Stomach (tissue), 8 donors: ENCODE measurements at regions not wholly inside any gene's neighbourhood (a gene's known extent, or its start where the extent isn't known, plus 50 kb on each side); places are given as distances from the start of the nearest gene placed in this dataset.

Source experiments
- DNase-seq, 2 donors: peaks; one replicate each; pipeline versions ENCODE4 v3.0.0 to v3.0.0-alpha.2; 2013 to 2019
- H3K27ac ChIP-seq, 5 donors: fragments of 200-600 bp in 4 of 5; sonication (generic) in 4 of 5; one replicate each; pipeline ENCODE4 v1.5.1; 2013 to 2019; ENCODE audit warnings: mild to moderate bottlenecking in 1 of 5, moderate library complexity in 1 of 5
- H3K27me3 ChIP-seq, 3 donors: fragments of 200-600 bp; sonication (generic); one replicate each; pipeline ENCODE4 v1.5.1; 2017 to 2019; ENCODE audit warnings: mixed run types in 1 of 3
- H3K36me3 ChIP-seq, 4 donors: fragments of 200-600 bp; sonication (generic); 1 replicate in 3 of 4; 2 replicates in 1 of 4; pipeline ENCODE4 v1.5.1; 2016 to 2019
- H3K4me1 ChIP-seq, 4 donors: fragments of 200-600 bp; sonication (generic); one replicate each; pipeline ENCODE4 v1.5.1; 2016 to 2019
- H3K4me3 ChIP-seq, 4 donors: fragments of 200-600 bp; sonication (generic) in 3 of 4; one replicate each; pipeline ENCODE4 v1.5.1; 2016 to 2019; ENCODE audit warnings: mild to moderate bottlenecking in 1 of 4
- H3K9me3 ChIP-seq, 4 donors: fragments of 200-600 bp; sonication (generic); one replicate each; pipeline ENCODE4 v1.5.1; 2016 to 2019
- EP300 ChIP-seq: sonication (generic); formaldehyde crosslinking; IDR thresholded peaks from one replicate; pipeline ENCODE4 v1.6.1; 2017; ENCODE audit warnings: antibody characterized with exemption
- POLR2A ChIP-seq, 4 donors: fragments of 450-650 bp; IDR thresholded peaks; one replicate each; pipeline ENCODE4 v1.6.1; 2016; ENCODE audit warnings: antibody characterized with exemption in 4 of 4, control low read depth in 2 of 4, mild to moderate bottlenecking in 1 of 4, moderate library complexity in 1 of 4
- POLR2AphosphoS5 ChIP-seq, 3 donors: sonication (generic); formaldehyde crosslinking; IDR thresholded peaks; one replicate each; pipeline ENCODE4 v1.6.1; 2016; ENCODE audit warnings: antibody characterized with exemption in 3 of 3
- WGBS, 5 donors: extraction: QIAGEN DNeasy Blood & Tissue Kit in 3 of 5; methylation state at CpG; one replicate each; pipeline versions ENCODE4 v1.1.5 to v1.1.7; 2013 to 2018; 5-methylcytosine and 5-hydroxymethylcytosine counted together
- intact Hi-C: fragments of 100-400 bp; cut with DNase I; formaldehyde crosslinking; loops from one replicate; pipeline ENCODE4 v1.15.1; 2023; ENCODE audit warnings: low total_unique reads
- TF ChIP-seq, protein P1 (sequence below), 7 experiments: fragments of 450-650 bp in 4 of 7; fragments of 200-600 bp in 3 of 7; sonication (generic) in 3 of 7; IDR thresholded peaks; one replicate each; pipeline ENCODE4 v1.5.1; 2016 to 2019; ENCODE audit warnings: antibody characterized with exemption in 7 of 7, control low read depth in 2 of 7, mild to moderate bottlenecking in 1 of 7
- donor health status: healthy with polysubstance abuse.
- donor health status: Bipolar disorder and iron deficiency.
- donor health status: healthy.

DNA sequence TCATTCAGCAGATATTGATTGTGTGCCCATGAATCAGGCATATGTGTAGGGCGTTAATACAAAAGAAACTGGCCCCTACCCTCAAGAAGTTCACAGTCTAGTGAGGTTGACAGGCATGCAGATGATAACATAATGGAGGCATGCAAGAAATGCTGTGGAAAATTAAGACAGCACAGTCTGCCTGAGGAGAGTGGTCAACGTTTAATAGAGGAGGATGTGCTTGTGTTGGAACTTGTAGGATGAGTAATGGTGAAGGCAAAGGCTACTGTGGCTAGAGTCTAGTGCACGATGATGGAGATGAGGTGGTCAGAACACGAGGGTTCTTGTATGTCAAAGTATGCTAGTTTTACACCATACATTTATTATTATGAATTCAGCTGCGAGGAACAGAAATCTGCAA, 295.7 kb downstream of the SOX2 start:
- Histone ChIP-seq H3K36me3 (no peaks in the 10 kb centered on the region), H3K4me3 (no peak overlapping the region), H3K9me3 (no peaks in the 10 kb centered on the region), H3K4me1 (no peaks in the 10 kb centered on the region), H3K27ac (no peak overlapping the region), H3K27me3 (no peaks in the 10 kb centered on the region)
- DNase-seq: no peak
- TF ChIP-seq POLR2AphosphoS5 (IDR thresholded peaks at IDR 0.05) (no peak), EP300 (no peak)
- TF ChIP-seq, protein P1, sequence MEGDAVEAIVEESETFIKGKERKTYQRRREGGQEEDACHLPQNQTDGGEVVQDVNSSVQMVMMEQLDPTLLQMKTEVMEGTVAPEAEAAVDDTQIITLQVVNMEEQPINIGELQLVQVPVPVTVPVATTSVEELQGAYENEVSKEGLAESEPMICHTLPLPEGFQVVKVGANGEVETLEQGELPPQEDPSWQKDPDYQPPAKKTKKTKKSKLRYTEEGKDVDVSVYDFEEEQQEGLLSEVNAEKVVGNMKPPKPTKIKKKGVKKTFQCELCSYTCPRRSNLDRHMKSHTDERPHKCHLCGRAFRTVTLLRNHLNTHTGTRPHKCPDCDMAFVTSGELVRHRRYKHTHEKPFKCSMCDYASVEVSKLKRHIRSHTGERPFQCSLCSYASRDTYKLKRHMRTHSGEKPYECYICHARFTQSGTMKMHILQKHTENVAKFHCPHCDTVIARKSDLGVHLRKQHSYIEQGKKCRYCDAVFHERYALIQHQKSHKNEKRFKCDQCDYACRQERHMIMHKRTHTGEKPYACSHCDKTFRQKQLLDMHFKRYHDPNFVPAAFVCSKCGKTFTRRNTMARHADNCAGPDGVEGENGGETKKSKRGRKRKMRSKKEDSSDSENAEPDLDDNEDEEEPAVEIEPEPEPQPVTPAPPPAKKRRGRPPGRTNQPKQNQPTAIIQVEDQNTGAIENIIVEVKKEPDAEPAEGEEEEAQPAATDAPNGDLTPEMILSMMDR (IDR thresholded peaks at IDR 0.05): no peak
- WGBS, 5 donors: 80 to 89% (median 87%) methylated on average over 5 of the region's 5 CpGs
- intact Hi-C loops: no loop called here

DNA sequence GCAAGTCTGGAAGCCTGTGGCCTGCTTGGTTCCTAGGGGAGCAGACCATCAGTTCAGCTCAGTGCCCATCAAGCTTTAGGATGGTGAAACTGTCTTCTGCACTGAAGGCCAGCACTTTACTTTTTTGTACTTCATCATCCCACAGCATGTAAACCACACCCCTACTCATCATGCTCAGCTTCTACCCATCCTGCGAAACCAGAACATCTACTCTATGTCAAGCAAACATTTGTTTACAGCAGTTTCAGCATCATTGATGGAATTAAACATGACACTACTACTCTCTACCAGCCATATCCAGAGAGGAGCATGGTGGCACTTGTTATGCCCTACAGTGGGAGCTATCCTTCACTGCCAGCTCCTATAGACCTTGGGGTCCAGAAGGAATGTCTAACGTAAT, 306.6 kb downstream of the SOX2 start:
- no peak overlapping the region for H3K4me3 ChIP-seq
- no peaks in the 10 kb centered on the region for H3K9me3 ChIP-seq
- no peak for TF ChIP-seq EP300
- no peak for TF ChIP-seq POLR2A (IDR thresholded peaks at IDR 0.05)
- no peak for TF ChIP-seq POLR2AphosphoS5 (IDR thresholded peaks at IDR 0.05)
- TF ChIP-seq, protein P1 (IDR thresholded peaks at IDR 0.05): no peak
- no peaks in the 10 kb centered on the region for H3K27me3 ChIP-seq
- H3K4me1 ChIP-seq: no peaks in the 10 kb centered on the region
- 91 to 96% (median 94%) methylated on average over 2 of the region's 2 CpGs for WGBS, 5 donors
- H3K36me3 ChIP-seq: no peaks in the 10 kb centered on the region
- H3K27ac ChIP-seq: no peak overlapping the region
- no peak for DNase-seq
- intact Hi-C loops: no loop called here

DNA sequence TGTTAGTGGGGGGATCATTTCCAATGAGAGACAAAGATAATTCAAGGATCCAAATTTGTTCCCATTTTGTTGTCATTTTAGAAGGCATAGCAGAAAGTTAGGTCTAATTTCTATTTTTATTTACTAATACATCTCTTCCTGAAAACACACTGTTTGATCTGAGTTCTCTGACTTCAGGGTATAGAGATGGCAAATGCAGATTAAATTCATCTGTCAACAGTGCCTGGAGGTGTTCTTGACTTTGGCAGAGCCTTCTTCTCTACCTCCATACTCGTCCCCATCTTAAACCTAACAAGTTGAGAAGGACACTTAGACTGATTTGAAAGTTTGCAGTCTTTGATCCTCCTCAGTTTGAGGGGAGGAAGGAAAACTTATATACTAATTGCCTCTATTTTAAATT, 308.2 kb downstream of the SOX2 start:
- Histone ChIP-seq H3K4me3 (no peak overlapping the region), H3K4me1 (no peaks in the 10 kb centered on the region), H3K36me3 (no peaks in the 10 kb centered on the region), H3K27me3 (no peaks in the 10 kb centered on the region), H3K9me3 (no peaks in the 10 kb centered on the region), H3K27ac (no peak overlapping the region)
- TF ChIP-seq POLR2AphosphoS5 (IDR thresholded peaks at IDR 0.05) (no peak), POLR2A (IDR thresholded peaks at IDR 0.05) (no peak), EP300 (no peak)
- TF ChIP-seq, protein P1 (IDR thresholded peaks at IDR 0.05): no peak
- 67 to 81% (median 77%) methylated on average over 1 of the region's 1 CpG for WGBS, 5 donors
- intact Hi-C loops: no loop called here
- no peak for DNase-seq

DNA sequence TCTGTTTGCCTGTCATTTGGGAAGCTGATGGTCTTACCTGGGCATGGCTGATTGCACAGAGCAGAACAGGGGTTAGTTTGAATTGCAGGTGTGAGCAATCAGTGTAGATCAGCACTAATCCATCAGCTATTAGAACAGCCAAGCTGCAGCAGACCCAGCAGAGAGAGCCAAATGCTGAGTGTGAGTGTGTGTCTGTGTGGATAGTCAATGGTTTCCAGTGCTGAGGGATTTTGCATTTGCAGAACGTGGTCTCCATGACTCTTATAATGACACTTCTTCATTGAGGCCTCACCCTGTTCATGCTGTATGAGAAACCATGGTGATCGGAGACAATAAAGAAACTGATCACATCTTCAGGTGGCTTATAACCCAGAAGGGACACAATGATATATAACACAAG, 312.1 kb downstream of the SOX2 start:
- Histone ChIP-seq H3K36me3 (no peaks in the 10 kb centered on the region), H3K9me3 (no peaks in the 10 kb centered on the region), H3K27ac (no peak overlapping the region), H3K4me3 (no peak overlapping the region), H3K27me3 (no peaks in the 10 kb centered on the region), H3K4me1 (no peaks in the 10 kb centered on the region)
- intact Hi-C loops: no loop called here
- 77 to 88% (median 84%) methylated on average over 2 of the region's 2 CpGs for WGBS, 5 donors
- TF ChIP-seq POLR2A (IDR thresholded peaks at IDR 0.05) (no peak), EP300 (no peak)
- TF ChIP-seq, protein P1 (IDR thresholded peaks at IDR 0.05): no peak
- no peak for DNase-seq
